Mesodermal cell (in vitro differentiated cells): ENCODE measurements at regions not wholly inside any gene's neighbourhood (a gene's known extent, or its start where the extent isn't known, plus 50 kb on each side); places are given as distances from the start of the nearest gene placed in this dataset.
A peak's percentile ranks its signal among the peaks of the same experiment; 100 is the strongest.
"Not testable (repeated sequence)": the region's sequence is repeated elsewhere in the genome, so short reads cannot be mapped to it uniquely, and the experiment has no call there.

Source experiments
- H3K27ac ChIP-seq: 2 replicates; pipeline ENCODE4 v1.7.0; 2013; ENCODE audit warnings: mild to moderate bottlenecking, low read depth, low read length, moderate library complexity; ENCODE audit not compliant: severe bottlenecking
- H3K36me3 ChIP-seq: 2 replicates; pipeline ENCODE4 v1.7.1; 2013; ENCODE audit warnings: mild to moderate bottlenecking, low read length, moderate library complexity; ENCODE audit not compliant: control insufficient read depth, insufficient read depth
- H3K4me1 ChIP-seq: one replicate; pipeline ENCODE4 v1.7.1; 2013; ENCODE audit warnings: mild to moderate bottlenecking, low read length; ENCODE audit not compliant: insufficient read depth, control insufficient read depth, poor library complexity, severe bottlenecking
- H3K4me3 ChIP-seq: 2 replicates; pipeline ENCODE4 v1.7.0; 2013; ENCODE audit warnings: low read length, control low read depth, mild to moderate bottlenecking; ENCODE audit not compliant: insufficient read depth, poor library complexity, severe bottlenecking; ENCODE audit errors: extremely low read depth
- H3K9me3 ChIP-seq: 2 replicates; pipeline ENCODE4 v1.7.1; 2013; ENCODE audit warnings: mild to moderate bottlenecking, low read length, moderate library complexity; ENCODE audit not compliant: control insufficient read depth
- WGBS, 2 experiments: methylation state at CpG; one replicate each; pipeline ENCODE4 v1.1.5; 2013; ENCODE audit warnings: missing lambda C conversion rate in 2 of 2; ENCODE audit not compliant: insufficient coverage in 2 of 2; 5-methylcytosine and 5-hydroxymethylcytosine counted together

DNA sequence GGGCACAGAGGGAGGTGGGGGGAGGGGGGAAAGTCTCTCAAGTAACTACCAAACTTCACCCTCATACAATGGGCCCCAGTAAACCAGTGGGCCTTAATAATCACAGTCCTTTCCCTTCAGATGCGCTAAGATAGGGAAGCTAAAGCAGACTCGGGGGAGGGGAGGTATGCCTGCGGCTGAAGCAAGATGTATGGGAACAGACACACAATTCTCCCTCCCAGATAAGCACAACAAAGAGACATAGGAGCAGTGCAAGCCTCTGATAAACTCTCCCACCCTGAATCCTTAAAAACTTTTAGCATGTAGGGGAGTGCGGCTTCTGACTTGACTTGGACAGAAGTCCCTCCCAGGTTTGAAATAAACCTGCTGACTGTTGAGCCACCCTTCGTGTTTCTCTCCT, 54.7 kb downstream of the PROP1 start:
- not testable (repeated sequence) for H3K36me3 ChIP-seq
- WGBS, 2 experiments = 0% methylated on average over 1 of the region's 5 CpGs; no CpG with 5 or more reads in 1 of the 2 experiments

DNA sequence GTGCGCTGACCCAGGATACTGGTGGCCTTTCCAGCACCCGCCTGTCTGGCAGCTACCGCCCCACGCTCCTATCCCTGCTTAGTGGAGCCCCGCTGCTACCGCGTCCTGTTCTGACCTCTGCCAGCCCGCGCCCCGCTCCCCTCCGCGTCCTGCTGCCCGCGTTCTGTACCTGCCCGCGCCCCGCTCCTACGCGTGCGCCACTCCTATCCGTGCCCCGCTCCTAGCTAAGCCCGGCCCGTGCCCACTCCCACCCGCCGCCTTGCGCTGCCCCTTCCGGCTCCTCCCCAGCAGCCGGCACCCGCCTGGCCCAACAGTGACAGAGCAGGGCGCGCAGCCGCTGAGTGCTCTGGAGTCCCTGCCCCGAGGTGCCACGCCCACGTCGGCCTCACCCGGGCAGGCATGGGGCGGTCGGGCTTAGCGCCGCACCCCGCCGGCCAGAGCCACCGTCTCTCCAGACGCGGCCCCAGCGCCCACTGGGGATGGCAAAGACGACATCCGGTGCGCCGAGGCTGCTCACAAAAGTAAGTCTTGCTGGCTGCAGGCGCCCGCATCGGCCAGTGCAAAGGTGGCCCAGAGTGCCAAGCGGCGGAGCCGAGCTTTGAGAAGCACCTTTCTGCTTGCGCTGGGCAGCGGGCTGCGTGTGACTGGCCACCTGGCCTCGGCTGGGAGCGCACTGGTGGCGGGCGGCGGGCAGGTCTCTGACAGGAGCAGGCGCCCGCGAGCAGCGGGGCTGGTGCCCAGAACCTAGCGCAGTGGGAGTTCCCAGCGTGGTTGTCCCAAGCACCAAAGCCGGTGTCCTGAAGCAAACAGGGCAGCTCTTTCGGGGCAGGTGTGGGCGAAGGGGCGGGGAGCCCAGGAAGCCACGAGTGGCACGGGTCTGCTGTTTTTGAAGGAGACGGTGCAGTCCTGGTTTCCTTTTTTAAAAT, 56.5 kb downstream of the PROP1 start:
- H3K4me3 ChIP-seq = peak overlapping the region; percentile 25
- H3K36me3 ChIP-seq, H3K4me1 ChIP-seq, H3K9me3 ChIP-seq, H3K27ac ChIP-seq: not testable (repeated sequence)
- WGBS, 2 experiments = 4 to 6% methylated on average over 12 to 20 of the region's 79 CpGs

More for the DNA sequence above, 54.7 kb downstream of the PROP1 start:
- not testable (repeated sequence) for H3K9me3 ChIP-seq, H3K4me3 ChIP-seq, H3K4me1 ChIP-seq, H3K27ac ChIP-seq

DNA sequence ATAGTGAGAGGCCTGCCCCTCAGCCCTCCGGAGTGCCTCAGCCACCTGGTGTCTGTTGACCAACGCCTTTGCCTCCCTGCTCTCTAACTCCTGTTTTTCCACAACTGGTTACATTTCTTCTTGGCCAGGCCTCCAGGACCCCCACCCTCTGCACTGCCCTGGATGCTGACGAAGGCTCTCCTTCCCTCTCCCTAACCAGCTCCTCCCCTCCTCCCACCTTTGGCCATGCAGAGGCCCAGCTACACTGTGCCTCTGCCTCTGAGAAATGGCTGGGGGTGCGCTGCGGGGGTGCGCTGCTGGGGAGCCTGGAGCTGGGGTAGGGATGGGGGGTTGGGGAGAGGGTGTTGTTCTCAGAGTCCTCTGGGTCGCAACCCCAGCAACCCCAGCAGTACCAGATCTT, 57.3 kb downstream of the PROP1 start:
- 33% methylated on average over 1 of the region's 7 CpGs; no CpG with 5 or more reads in 1 of the 2 experiments for WGBS, 2 experiments
- not testable (repeated sequence) for H3K9me3 ChIP-seq, H3K4me1 ChIP-seq, H3K36me3 ChIP-seq, H3K27ac ChIP-seq
- H3K4me3 ChIP-seq = peak overlapping the region; percentile 25

DNA sequence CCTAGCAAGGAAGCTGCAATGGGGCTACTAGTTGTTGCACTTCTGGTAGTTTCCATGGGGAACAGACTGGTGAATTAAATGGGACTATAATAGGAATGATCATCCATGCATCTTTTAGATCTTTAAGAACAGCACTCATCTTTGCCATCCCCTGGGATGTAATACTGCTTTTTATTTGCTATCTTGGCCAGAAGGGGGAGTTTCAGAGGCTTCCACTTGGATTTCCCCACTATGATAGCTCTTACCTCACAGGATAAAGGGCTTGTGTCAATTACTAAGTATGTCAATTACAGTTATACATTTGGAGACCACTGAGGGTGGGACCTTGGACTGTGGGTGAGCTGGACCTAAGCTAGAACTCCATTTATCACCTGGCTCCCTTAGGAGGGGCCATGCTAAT, 61.8 kb downstream of the PROP1 start:
- not testable (repeated sequence) for H3K4me1 ChIP-seq, H3K4me3 ChIP-seq, H3K9me3 ChIP-seq, H3K27ac ChIP-seq, H3K36me3 ChIP-seq

DNA sequence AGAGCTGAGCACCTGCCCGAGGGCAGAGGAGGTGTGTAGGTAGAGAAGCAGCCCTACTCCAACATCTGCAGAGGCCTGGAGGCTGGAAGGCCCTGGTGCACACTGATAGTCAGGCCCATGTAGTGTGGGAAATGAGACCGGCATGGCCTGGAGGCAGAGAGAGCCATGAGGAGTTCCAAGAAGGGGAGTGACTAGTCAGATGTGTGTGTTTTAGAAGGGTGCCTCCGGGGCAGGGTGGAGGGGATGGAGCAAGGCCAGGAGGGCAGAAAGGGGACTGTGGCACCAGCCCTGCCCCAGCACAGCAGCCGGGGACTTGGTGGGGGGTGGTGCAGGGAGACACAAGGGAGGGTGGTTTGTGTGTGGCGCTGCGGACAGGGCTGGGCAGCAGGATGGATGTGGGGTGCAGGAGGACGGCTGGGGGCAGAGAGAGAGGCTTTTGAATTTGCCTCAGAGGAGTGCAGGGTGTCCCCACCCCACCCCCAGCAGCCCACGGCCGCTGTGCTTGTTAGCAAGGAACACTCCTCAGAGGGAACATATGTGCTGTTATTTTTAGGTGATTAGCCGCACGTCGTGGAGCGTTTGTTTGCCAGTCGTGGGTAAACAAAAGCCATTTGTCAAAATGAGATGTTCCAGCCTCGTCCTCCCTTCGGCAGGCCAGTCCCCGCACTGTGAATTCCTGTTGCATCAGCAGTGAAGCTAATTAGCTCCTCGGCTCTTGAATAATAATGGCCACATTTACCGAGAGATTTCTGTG, 65.6 kb downstream of the PROP1 start:
- not testable (repeated sequence) for H3K9me3 ChIP-seq, H3K4me3 ChIP-seq, H3K36me3 ChIP-seq, H3K4me1 ChIP-seq
- peak overlapping the region; percentile 16 for H3K27ac ChIP-seq
- WGBS, 2 experiments = 63 to 70% methylated on average over 2 to 5 of the region's 19 CpGs

DNA sequence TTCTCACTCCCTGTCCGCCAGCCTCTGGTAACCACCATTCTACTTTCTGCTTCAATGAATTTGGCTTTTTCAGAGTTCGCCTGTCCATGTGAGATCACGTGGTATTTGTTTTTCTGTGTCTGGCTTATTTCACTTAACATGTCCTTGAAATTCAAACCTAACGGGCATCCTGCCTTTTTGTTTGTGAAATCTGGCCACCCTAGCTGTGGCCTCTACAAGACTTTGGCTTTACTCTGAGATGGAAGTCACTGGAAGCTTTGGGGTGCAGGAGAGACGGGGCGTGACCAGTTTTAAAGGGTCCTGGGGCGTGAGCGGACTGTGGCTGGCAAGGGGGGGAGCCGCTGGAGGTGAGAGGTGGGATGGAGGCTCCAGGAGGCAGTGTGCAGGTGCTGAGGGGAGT, 66.4 kb downstream of the PROP1 start:
- not testable (repeated sequence) for H3K4me1 ChIP-seq, H3K9me3 ChIP-seq, H3K27ac ChIP-seq, H3K36me3 ChIP-seq, H3K4me3 ChIP-seq
- WGBS, 2 experiments = no CpG with 5 or more reads among the region's 9 CpGs

DNA sequence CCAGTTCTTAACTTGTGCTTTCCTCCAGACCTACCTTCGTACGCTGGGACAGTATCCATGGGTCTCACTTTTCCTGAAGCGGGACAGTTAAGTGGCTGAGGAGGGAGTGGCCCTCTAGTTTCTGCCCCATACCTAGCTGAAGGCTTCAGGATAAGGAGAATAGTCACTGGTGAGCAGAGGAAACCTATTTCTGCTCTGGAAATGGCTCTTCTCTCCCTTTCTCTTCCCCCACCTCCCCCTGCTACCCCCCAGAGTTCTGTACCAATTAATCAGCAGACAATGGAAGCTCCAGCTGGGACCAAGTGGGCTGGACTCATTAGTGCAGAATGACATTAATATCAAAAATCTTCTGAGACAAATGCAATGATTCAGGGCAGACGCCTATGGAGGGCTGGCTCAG, 68.5 kb downstream of the PROP1 start:
- not testable (repeated sequence) for H3K27ac ChIP-seq, H3K4me1 ChIP-seq, H3K4me3 ChIP-seq, H3K36me3 ChIP-seq, H3K9me3 ChIP-seq
- no CpG with 5 or more reads among the region's 4 CpGs for WGBS, 2 experiments

DNA sequence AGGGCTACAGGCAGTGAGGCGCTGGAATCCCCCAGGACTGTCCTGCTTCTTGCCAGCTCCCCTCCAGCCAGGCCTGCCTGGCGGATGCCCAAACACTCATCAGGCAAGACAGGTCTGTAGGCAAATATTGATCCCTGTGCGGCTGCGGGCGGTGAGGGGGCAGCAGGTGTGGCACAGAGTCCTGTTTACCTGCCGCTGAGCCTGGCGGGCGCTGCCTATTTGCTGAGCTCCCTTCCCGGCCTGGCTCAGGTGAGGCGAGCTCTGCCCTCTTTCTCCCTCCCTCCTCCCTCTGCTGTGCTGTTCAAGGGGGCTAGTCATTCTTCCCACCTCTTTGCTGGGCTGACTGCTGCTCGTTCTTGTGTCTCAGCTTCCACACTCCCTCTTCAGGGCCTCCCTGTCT, 71.5 kb downstream of the PROP1 start:
- H3K9me3 ChIP-seq, H3K36me3 ChIP-seq, H3K4me3 ChIP-seq, H3K4me1 ChIP-seq, H3K27ac ChIP-seq: not testable (repeated sequence)
- WGBS, 2 experiments = no CpG with 5 or more reads among the region's 11 CpGs

DNA sequence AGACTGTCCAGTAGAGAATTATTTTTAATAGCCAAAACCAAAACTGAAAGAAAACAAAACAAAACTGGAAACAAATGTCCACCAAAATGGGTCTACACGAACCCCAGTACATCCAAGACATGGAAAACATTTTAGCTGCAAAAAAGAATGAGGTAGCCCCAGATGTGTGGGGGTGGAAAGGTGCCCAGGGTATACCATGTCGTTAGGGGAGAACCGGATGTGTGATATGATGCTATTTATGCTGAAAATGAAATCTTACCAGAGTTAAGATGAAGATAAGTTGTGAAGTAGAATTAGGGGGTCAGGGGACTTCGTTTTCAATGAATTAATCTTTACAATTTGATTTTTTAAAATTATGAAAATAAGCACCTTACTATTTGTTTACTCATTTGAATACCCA, 72.2 kb downstream of the PROP1 start:
- H3K36me3 ChIP-seq, H3K4me1 ChIP-seq, H3K4me3 ChIP-seq, H3K27ac ChIP-seq, H3K9me3 ChIP-seq: not testable (repeated sequence)
- WGBS, 2 experiments = no CpG with 5 or more reads among the region's 4 CpGs

DNA sequence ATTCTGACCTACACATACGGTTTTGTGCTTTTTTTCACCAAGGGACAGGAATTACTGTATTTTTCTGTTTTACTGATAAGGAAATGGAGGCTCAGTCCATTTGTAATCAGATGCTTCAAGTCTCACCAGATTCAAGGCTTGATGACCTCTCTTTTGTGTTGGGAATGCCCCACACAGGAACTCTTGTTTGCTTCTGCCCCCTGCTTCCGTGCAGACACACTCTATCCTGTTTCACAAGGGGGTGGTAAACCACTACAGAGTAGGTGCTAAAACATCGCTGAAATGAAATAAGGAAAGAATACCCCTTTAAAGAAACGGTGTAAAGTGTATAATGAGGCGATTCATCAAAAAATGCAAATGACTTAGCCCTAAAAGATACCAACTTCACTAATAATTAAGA, 72.9 kb downstream of the PROP1 start:
- no CpG with 5 or more reads among the region's 5 CpGs for WGBS, 2 experiments
- not testable (repeated sequence) for H3K36me3 ChIP-seq

DNA sequence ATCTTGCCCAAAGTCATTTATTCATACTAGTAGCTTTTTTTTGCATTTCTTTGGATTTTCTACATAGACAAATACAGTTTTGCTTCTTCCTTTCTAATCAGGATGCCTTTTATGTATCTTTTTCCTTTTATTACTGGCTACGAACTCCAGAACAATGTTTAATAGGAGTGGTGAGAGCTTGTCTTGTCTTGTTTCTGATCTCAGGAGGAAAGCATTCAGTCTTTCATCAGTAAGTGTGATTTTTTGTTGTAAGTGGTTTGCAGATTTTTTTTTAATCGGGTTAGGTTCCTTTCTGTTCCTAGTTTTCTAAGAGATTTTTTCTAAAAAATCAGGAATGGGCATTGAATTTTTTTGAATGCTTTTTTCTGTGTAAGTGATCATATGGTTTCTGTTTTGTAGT, 86.8 kb downstream of the PROP1 start:
- no CpG with 5 or more reads among the region's 2 CpGs for WGBS, 2 experiments

More for the DNA sequence above, 72.9 kb downstream of the PROP1 start:
- H3K27ac ChIP-seq, H3K4me3 ChIP-seq, H3K4me1 ChIP-seq, H3K9me3 ChIP-seq: not testable (repeated sequence)

More for the DNA sequence above, 86.8 kb downstream of the PROP1 start:
- not testable (repeated sequence) for H3K36me3 ChIP-seq, H3K9me3 ChIP-seq, H3K4me3 ChIP-seq, H3K27ac ChIP-seq, H3K4me1 ChIP-seq
